ENCODE measurements at regions not wholly inside any gene's neighbourhood (a gene's known extent, or its start where the extent isn't known, plus 50 kb on each side); places are given as distances from the start of the nearest gene placed in this dataset.
"Not testable (repeated sequence)": the region's sequence is repeated elsewhere in the genome, so short reads cannot be mapped to it uniquely, and the experiment has no call there.

DNA sequence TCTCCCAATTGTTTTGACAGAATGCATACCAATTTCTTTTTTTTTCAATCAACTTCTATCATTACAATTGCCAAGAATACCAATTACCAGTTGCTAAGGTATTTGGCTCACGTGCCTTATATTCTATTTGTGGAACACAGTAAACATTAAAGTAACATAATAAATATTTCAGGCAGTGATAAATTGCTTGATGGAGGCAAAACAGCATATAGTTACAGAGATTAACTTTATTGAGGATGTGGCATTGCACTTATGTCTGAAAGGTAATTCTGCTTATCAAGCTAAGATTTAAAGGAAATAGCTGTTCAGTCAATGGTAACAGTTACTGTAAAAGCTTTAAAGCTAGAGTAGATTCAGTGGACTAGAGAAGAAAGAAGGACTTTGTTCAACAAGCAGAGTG is 1107.8 kb downstream of the FSCB start:
- H3K4me3 ChIP-seq (ENCODE audit: low read depth, low read length): no peak overlapping the region
- ChIA-PET CTCF (no interaction called here), POLR2A (no interaction called here)
- TF ChIP-seq, protein P1, sequence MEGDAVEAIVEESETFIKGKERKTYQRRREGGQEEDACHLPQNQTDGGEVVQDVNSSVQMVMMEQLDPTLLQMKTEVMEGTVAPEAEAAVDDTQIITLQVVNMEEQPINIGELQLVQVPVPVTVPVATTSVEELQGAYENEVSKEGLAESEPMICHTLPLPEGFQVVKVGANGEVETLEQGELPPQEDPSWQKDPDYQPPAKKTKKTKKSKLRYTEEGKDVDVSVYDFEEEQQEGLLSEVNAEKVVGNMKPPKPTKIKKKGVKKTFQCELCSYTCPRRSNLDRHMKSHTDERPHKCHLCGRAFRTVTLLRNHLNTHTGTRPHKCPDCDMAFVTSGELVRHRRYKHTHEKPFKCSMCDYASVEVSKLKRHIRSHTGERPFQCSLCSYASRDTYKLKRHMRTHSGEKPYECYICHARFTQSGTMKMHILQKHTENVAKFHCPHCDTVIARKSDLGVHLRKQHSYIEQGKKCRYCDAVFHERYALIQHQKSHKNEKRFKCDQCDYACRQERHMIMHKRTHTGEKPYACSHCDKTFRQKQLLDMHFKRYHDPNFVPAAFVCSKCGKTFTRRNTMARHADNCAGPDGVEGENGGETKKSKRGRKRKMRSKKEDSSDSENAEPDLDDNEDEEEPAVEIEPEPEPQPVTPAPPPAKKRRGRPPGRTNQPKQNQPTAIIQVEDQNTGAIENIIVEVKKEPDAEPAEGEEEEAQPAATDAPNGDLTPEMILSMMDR (IDR thresholded peaks at IDR 0.05; ENCODE audit: insufficient read depth, low read length, missing control alignments): no peak
- no peak for DNase-seq (ENCODE audit: low read depth, low spot score)

DNA sequence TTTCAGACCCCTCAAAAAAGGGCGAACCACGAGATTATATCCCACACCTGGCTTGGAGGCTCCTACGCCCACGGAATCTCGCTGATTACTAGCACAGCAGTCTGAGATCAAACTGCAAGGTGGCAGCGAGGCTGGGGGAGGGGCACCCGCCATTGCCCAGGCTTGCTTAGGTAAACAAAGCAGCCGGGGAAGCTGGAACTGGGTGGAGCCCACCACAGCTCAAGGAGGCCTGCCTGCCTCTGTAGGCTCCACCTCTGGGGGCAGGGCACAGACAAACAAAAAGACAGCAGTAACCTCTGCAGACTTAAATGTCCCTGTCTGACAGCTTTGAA is 1136.6 kb downstream of the FSCB start:
- DNase-seq (ENCODE audit: low read depth, low spot score); POLR2A ChIA-PET; CTCF ChIA-PET; H3K4me3 ChIP-seq (ENCODE audit: low read depth, low read length): not testable (repeated sequence)

DNA sequence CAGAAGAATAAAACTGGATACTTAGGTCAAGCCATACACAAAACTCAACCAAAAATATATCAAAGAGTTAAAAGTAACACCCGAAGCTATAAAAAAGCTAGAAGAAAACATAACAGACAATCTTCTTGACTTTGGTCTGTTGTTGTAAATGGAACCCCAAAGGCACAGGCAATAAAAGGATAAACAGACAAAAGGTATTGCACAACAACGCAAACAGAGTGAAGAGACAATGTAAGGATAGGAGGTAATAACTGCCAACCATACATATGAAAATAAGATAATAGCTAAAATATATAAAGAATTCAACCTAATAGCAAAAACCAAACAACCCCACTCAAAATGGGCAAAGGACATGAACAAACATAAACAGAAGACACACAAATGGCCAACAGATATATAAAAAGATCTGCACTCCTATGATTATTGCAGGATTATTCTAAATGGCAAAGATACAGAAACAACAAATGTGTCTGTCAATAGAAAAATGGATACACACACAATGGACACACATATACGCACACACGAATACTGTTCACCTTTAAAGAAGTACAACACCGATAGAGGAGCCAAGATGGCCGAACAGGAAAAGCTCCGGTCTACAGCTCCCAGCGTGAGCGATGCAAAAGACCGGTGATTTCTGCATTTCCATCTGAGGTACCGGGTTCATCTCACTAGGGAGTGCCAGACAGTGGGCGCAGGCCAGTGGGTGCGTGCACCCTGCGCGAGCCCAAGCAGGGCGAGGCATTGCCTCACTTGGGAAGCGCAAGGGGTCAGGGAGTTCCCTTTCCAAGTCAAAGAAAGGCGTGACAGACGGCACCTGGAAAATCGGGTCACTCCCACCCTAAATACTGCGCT is 1137.1 kb downstream of the FSCB start:
- CTCF ChIA-PET: no interaction called here
- TF ChIP-seq, protein P1 (IDR thresholded peaks at IDR 0.05; ENCODE audit: insufficient read depth, low read length, missing control alignments): no peak
- DNase-seq (ENCODE audit: low read depth, low spot score): no peak
- POLR2A ChIA-PET: no interaction called here
- H3K4me3 ChIP-seq (ENCODE audit: low read depth, low read length): no peak overlapping the region

DNA sequence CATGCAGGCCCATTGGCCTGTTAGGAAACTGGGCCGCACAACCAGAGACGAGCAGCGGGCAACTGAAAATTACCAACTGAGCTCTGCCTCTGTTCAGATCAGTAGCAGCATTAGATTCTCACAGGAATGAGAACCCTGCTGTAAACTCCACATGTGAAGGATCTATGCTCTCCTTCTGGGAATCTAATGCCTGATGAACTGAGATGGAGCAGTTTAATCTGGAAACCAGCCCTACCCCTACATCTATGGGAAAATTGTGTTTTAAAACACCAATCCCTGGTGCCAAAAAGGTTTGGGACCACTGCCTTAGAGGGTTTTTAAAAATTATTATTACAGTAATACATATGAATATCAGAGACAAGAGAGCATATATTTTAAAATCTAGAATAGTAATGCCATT is 1144.5 kb downstream of the FSCB start:
- TF ChIP-seq, protein P1 (IDR thresholded peaks at IDR 0.05; ENCODE audit: insufficient read depth, low read length, missing control alignments): no peak
- no peak for DNase-seq (ENCODE audit: low read depth, low spot score)
- H3K4me3 ChIP-seq (ENCODE audit: low read depth, low read length): no peak overlapping the region
- ChIA-PET CTCF (no interaction called here), POLR2A (no interaction called here)

DNA sequence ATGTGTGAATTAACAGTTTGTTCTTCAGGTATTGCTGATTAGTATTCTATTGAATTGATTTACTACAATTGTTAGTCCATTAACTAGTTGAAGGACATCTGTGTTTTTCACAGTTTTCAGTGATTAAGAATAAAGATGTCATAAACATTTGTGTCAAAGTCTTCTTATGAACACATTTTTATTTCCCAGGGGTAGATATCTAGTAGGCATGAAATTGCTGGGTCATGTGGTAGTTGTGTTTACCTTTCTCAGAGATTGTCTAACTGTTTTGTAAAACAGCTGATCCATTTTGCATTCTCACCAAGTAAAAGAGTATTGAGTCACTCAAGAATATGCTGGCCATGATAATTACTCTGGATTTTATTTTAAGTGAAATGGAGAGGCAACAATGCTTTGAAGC is 1145.3 kb downstream of the FSCB start:
- DNase-seq (ENCODE audit: low read depth, low spot score): no peak
- ChIA-PET CTCF (no interaction called here), POLR2A (no interaction called here)
- no peak overlapping the region for H3K4me3 ChIP-seq (ENCODE audit: low read depth, low read length)
- TF ChIP-seq, protein P1 (IDR thresholded peaks at IDR 0.05; ENCODE audit: insufficient read depth, low read length, missing control alignments): no peak

DNA sequence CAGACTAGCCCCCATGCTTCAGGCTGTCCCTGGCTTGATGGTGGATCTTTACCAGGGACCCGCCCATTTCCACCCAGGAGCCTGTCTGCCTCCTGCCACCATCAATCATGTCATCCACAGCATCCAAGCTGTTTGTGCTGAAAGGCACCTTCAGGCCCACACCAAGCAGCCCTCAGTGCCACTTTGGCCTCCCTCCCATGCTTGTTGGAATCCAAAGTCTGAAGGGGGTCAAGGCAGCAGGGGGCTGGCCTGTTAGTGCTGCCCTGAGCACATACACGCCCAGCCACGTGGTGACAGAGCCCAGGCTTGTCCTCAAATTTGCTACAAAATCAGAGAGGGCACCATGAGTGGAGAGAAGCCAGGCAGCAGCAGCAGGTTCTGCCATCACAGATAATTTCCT is 1146.8 kb downstream of the FSCB start:
- DNase-seq (ENCODE audit: low read depth, low spot score): no peak
- POLR2A ChIA-PET: no interaction called here
- TF ChIP-seq, protein P1 (IDR thresholded peaks at IDR 0.05; ENCODE audit: insufficient read depth, low read length, missing control alignments): no peak
- no peak overlapping the region for H3K4me3 ChIP-seq (ENCODE audit: low read depth, low read length)
- CTCF ChIA-PET: no interaction called here

DNA sequence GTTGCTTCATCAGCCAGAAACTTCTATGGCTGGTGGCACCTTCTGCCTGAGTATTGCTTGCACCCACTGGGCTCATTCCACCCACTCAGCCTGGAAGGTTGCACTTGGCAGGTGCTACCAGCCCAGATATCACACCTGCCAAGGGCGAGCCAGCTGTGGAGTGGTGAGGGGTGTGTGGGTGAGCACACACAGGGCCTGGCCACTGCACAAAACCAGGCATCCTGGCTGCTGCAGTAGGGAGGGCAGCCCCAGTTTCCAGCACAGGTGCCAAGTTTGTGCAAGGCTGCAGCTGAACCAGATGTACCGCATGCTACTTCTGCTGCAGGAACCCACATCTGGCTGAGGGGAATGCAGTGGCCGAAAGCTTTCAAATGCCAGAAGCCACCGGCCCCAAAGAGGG is 1147.8 kb downstream of the FSCB start:
- POLR2A ChIA-PET: no interaction called here
- CTCF ChIA-PET: no interaction called here
- DNase-seq (ENCODE audit: low read depth, low spot score): no peak
- H3K4me3 ChIP-seq (ENCODE audit: low read depth, low read length): no peak overlapping the region
- TF ChIP-seq, protein P1 (IDR thresholded peaks at IDR 0.05; ENCODE audit: insufficient read depth, low read length, missing control alignments): no peak
